T-helper 2 cell (primary cell): ENCODE measurements at regions not wholly inside any gene's neighbourhood (a gene's known extent, or its start where the extent isn't known, plus 50 kb on each side); places are given as distances from the start of the nearest gene placed in this dataset.
"Not testable (repeated sequence)": the region's sequence is repeated elsewhere in the genome, so short reads cannot be mapped to it uniquely, and the experiment has no call there.

Source experiments
- DNase-seq, 5 experiments: peaks; one replicate each; pipeline versions ENCODE4 v3.0.0 to v3.0.0-alpha.2; 2012 to 2022

- DNase-seq: no peak
Measured at GRCh38 chr10:100642295-100642994, 102.9 kb upstream of the PAX2 start.

DNA sequence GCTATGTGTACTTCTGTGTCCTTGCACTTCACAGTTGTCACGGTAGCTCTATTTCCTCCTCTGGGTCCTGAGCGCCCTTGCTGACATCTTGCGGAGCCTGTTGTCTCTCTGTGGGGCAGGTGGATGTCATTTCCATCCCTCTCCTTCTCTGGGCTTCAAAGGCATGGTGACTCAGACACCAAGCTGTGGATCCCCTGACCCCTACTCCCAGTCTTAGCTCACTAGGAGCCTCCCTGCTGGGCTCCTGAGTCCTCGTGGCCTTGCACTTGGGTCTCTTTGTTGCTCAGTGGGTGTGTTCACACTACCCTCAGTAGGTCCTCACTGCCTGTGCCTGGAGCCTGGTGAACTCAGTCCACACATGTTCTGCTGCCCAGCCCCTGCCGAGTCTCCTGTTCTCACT lies 100.3 kb upstream of the PAX2 start:
- DNase-seq: no peak

GRCh38 chr10:100645613-100646392 lies 99.6 kb upstream of the PAX2 start:
- no peak for DNase-seq

GRCh38 chr10:100647928-100648327 lies 97.5 kb upstream of the PAX2 start:
- no peak for DNase-seq

- no peak for DNase-seq
Measured at GRCh38 chr10:100650693-100651092, 94.7 kb upstream of the PAX2 start.

- DNase-seq: not testable (repeated sequence)
Measured at GRCh38 chr10:100651099-100651498, 94.3 kb upstream of the PAX2 start.

DNA sequence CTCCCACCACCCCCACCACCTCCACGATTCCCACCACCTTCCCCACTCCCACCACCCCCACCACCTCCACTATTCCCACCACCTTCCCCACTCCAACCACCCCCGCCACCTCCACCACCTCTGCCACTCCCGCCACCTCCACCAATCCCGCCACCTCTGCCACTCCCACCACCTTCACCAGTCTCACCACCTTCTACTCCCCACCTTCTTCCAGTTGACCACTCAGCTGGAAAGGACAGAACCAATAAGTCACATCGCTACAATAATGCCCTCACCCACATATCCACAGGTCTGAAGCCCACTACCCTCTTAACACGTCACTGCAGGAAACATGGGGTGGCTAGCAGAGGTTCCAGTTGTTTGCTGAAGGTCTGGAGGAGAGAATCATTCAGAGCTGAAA lies 93.5 kb upstream of the PAX2 start:
- no peak for DNase-seq

GRCh38 chr10:100652406-100653135 lies 92.8 kb upstream of the PAX2 start:
- no peak for DNase-seq

GRCh38 chr10:100653238-100653956 lies 92.0 kb upstream of the PAX2 start:
- DNase-seq: no peak

GRCh38 chr10:100653957-100654781 lies 91.2 kb upstream of the PAX2 start:
- peak in 1 of 5 experiments; percentile 24 for DNase-seq

- peak in 2 of 5 experiments; percentile 9 to 30 for DNase-seq
Measured at GRCh38 chr10:100654782-100655325, 90.5 kb upstream of the PAX2 start.

- DNase-seq: no peak
Measured at GRCh38 chr10:100655326-100655759, 90.0 kb upstream of the PAX2 start.

- DNase-seq: no peak
Measured at GRCh38 chr10:100655760-100656421, 89.5 kb upstream of the PAX2 start.

GRCh38 chr10:100656454-100656853 lies 88.9 kb upstream of the PAX2 start:
- DNase-seq: no peak

GRCh38 chr10:100658269-100658668 lies 87.1 kb upstream of the PAX2 start:
- DNase-seq: no peak

DNA sequence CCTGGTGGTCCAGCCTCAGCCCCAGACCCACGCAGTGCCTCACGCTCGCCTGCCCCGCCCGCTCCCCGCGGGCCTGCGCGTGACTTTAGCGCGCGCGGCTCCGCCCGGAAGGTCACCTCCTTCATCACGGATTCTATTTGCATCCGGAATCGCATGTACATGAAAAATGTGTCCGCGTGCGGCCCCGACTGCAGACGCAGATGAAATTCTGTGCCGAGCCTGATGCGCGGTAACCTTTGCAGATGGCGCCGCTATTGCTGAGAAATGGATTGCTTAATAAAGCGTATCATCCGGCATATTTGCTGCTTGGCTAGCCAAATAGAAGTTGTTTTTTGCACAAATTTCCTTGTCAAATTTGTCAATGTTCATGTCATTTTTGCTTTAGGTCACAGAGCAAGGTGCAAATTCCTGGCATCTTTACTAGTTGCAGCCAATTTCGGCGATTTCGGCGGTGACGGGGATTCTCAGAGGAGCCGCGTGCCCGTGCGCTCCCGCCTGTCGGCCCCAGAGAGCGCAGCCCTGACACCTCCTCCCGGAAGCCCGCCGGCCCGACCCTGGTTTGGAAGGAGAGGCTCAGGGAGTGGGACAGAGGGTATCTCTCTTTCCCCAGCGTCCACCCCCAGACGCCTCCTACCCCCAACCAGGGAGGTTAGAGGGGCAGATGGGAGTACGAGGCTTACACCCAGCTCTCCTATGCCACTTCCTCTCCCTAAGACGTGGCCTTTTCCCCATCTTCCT lies 85.9 kb upstream of the PAX2 start:
- DNase-seq: no peak

- DNase-seq: no peak
Measured at GRCh38 chr10:100660365-100660764, 85.0 kb upstream of the PAX2 start.

GRCh38 chr10:100660945-100661344 lies 84.4 kb upstream of the PAX2 start:
- DNase-seq: no peak

DNA sequence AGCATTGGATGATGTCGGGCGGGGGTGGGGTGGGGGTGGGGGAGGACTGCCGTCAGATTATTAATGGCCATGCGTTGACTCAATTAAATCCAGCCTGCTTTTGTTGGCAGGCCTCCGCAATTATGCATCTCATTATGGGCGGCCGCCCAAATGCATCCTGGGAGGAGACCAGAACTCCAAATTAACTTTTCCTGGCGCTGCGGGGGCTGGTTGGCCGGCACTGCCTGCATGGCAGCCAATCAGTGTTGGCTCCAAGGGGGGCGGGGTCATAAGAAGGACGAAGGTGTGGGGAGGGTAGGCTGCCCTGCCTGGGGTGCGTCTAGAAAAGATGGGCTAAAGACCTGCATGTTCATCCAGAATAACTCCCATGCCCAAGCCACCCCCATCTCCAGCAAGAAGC lies 83.9 kb upstream of the PAX2 start:
- no peak for DNase-seq

GRCh38 chr10:100662067-100662466 lies 83.3 kb upstream of the PAX2 start:
- no peak for DNase-seq
